GM10266 (cell line): ENCODE measurements at regions not wholly inside any gene's neighbourhood (a gene's known extent, or its start where the extent isn't known, plus 50 kb on each side); places are given as distances from the start of the nearest gene placed in this dataset.

Source experiments
- DNase-seq: peaks from one replicate; pipeline ENCODE4 v3.0.0; 2012; ENCODE audit errors: extremely low spot score
- TF ChIP-seq, protein P1 (sequence below): IDR thresholded peaks from 2 replicates; pipeline ENCODE4 v1.5.1; 2012; ENCODE audit warnings: mild to moderate bottlenecking, low read depth; ENCODE audit not compliant: control insufficient read depth, insufficient read depth; ENCODE audit errors: missing control alignments

DNA sequence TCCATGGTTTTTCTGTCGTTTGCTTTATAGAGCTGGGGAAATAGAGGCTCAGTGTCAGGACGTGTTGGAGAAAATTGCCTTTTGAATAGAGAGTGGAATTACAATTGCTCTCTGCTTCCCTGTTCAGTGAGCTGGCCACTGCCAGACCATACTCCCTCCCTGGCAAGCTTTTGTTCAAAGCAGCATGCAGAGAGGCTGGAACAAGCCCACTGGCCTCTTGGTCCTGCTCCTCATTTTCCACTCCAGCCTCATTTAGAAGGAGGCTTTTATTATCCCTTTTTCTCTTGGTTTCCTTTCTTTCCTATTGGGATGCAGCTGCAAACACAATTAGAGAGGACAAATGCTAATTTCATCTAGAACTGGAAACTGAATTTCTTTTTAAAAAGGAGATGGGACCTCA, 302.2 kb upstream of the PODXL start:
- TF ChIP-seq, protein P1, sequence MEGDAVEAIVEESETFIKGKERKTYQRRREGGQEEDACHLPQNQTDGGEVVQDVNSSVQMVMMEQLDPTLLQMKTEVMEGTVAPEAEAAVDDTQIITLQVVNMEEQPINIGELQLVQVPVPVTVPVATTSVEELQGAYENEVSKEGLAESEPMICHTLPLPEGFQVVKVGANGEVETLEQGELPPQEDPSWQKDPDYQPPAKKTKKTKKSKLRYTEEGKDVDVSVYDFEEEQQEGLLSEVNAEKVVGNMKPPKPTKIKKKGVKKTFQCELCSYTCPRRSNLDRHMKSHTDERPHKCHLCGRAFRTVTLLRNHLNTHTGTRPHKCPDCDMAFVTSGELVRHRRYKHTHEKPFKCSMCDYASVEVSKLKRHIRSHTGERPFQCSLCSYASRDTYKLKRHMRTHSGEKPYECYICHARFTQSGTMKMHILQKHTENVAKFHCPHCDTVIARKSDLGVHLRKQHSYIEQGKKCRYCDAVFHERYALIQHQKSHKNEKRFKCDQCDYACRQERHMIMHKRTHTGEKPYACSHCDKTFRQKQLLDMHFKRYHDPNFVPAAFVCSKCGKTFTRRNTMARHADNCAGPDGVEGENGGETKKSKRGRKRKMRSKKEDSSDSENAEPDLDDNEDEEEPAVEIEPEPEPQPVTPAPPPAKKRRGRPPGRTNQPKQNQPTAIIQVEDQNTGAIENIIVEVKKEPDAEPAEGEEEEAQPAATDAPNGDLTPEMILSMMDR = no peak
- no peak for DNase-seq

DNA sequence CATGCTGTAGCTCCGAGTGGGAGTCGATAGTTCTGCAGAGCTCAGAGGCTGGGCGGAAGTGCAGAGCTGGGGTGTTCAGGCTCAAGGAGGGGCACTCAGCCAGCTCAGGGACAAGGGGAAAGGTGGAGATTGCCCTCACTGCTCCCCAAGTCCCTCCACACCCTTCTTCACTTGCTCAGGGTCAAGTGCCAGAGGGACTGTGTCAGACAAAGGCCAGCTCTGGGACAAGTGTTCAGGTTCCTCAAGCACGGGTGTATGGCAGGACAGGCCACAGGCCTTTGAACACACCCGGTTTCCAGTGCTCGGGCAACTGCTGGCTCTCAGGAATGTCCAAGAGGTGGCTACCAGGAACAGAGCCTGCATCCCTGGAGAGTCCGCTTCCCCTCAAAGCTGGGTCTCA, 293.0 kb upstream of the PODXL start:
- TF ChIP-seq, protein P1 = no peak
- DNase-seq = no peak

DNA sequence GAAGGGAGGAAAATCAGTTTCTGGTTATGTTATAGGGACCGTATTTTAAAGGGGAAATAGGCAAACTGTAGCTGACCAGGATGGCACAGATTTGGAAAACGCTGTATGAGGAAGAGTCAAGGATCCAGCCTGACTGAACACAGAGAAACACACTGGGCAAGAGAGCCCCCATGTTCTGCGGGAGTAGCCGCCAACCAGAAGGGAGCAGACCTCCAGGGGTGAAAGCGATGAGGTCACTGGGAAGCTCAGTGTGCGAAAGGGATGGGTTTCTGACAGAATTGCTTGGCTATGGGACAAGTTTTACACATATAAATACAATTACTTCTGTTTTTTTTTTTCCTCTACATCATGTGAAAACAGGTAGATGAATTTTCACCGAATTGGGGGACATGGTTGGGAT, 291.6 kb upstream of the PODXL start:
- DNase-seq = no peak
- TF ChIP-seq, protein P1 = no peak

DNA sequence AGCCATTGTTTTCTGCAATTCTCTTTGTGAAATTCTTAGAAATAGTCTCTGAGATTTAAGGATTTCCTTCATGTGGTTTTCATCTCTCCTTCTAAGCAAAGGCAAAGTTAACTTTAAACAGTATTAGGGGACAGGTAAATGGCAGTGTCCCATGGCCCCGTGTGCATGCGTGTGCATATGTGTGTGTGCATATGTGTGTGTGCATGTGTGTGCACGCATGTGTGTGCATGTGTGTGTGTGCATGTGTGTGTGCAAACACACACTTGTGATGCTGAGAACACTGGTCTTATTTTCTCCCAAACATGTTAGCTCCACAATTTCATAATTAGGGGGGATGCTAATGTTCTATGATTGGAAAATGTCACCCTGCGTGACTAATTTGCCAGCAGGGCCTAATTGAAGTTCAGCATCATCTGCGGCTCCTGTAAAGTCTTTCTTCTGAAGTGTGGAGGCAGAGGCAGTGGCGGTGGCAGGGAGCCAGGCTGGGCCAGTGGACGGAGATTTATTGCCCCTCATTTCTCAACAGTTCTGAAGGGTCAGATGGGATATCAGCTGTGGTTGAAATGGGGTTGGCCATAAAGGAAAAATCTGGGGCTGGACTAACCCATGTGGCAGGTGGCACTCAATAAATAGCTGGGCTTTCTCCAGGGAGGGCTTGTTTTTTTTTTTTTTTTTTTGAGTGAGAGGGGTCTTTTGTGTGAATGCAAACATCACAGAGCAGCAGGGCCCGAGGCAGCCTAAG, 289.3 kb upstream of the PODXL start:
- TF ChIP-seq, protein P1 = no peak
- no peak for DNase-seq

DNA sequence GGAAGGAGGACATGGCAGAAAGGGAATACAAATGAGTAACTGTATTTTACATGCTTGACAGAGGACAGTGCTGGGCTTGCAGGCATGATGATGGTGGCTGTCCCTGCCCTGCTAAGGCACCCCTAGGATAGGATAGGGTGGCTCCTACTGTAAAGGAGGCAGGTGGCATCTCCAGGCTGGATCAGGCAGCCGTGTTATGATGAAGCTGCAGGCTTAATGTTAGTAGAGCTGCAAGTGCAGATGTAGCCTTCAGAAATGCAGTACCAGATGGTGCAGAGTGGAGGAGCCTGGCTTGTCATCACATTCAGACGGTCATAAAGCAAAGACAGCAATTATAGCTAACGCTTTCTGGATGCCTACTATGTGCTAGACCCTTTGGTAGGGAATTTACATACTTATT, 287.9 kb upstream of the PODXL start:
- TF ChIP-seq, protein P1 = no peak
- DNase-seq = no peak

DNA sequence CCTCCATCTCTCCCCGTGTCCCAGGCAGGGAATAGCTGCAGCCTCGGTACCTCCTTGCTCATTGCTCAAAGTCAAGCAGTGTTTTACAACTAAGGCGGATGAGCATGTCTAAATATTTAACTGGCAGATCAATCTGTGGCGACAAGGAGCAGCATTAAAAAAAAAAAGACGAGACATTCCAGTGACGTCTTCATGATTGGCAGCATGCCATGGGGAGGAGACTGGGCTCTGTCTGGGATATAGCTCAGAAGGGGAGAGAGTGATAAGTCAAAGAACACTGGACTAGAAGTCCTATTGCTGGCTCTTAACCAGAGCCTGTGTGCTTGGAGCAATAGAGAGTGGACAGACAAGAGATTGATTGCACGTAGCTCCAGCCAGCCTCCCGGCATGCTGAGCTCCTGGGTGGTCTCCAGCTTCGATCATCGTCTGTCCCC, 287.5 kb upstream of the PODXL start:
- no peak for DNase-seq
- TF ChIP-seq, protein P1 = no peak

DNA sequence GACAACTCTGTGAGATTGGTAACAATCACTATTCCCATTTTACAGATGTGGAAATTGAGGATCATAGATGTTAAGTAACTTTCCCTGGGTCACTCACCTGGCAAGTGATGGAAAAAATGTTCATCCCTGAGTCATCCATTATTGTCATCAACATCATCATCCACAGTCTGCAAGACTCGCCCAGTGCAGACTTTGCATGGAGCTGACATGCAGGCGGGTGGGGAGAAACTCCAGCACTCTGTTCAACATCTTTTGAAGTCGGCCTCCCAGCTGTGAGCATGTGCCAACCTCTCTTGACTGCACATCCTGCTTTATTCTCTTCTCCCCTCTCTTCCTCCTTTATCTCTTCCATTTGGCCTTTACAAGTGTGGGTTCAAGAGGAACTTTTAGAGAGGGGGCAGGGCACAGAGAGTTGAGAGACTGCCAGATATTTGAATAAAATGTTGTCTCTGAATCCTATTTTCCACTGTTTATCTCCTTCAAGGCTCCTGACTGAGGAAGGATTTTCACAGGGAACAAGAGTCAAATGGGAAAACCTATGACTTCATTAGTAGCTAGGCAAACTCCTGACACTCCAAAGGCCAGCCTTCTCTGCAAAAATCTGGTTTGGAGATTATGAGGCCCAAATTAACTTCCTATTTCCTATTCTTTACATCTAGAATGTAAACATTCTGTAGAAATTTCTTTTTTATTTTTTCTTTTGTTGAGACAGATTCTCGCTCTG, 283.7 kb upstream of the PODXL start:
- TF ChIP-seq, protein P1 = no peak
- DNase-seq = no peak
